ENCODE measurements at regions not wholly inside any gene's neighbourhood (a gene's known extent, or its start where the extent isn't known, plus 50 kb on each side); places are given as distances from the start of the nearest gene placed in this dataset.
"Not testable (repeated sequence)": the region's sequence is repeated elsewhere in the genome, so short reads cannot be mapped to it uniquely, and the experiment has no call there.

GRCh38 chr13:50466456-50466855 lies 377.0 kb downstream of the DLEU7 start:
- H3K9me3 ChIP-seq (ENCODE audit: low read depth, low read length, poor library complexity, severe bottlenecking): no peaks in the 10 kb centered on the region
- BruUV-seq (replicated peaks): no TSS peak
- H3K27me3 ChIP-seq (replicated peaks; ENCODE audit: insufficient read depth, low read depth, low read length, poor library complexity): peaks cover 24% of the 10 kb centered on the region
- intact Hi-C loops (cut with micrococcal nuclease; ENCODE audit: unreplicated experiment): no loop called here
- no peak overlapping the region for H3K27ac ChIP-seq (ENCODE audit: low read depth, low read length, poor library complexity, severe bottlenecking)
- TF ChIP-seq, protein P1, sequence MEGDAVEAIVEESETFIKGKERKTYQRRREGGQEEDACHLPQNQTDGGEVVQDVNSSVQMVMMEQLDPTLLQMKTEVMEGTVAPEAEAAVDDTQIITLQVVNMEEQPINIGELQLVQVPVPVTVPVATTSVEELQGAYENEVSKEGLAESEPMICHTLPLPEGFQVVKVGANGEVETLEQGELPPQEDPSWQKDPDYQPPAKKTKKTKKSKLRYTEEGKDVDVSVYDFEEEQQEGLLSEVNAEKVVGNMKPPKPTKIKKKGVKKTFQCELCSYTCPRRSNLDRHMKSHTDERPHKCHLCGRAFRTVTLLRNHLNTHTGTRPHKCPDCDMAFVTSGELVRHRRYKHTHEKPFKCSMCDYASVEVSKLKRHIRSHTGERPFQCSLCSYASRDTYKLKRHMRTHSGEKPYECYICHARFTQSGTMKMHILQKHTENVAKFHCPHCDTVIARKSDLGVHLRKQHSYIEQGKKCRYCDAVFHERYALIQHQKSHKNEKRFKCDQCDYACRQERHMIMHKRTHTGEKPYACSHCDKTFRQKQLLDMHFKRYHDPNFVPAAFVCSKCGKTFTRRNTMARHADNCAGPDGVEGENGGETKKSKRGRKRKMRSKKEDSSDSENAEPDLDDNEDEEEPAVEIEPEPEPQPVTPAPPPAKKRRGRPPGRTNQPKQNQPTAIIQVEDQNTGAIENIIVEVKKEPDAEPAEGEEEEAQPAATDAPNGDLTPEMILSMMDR (conservative IDR thresholded peaks at IDR 0.05; ENCODE audit: low read depth, low read length): no peak
- TF ChIP-seq EZH2 (IDR thresholded peaks at IDR 0.05; ENCODE audit: borderline replicate concordance, low read depth, low read length, poor library complexity, severe bottlenecking): no peak
- POLR2A ChIA-PET (ENCODE audit: low non-redundant PET): no interaction called here
- no peaks in the 10 kb centered on the region for H3K4me1 ChIP-seq (ENCODE audit: insufficient read depth, low read length, poor library complexity, severe bottlenecking)
- H3K36me3 ChIP-seq (ENCODE audit: insufficient read depth, low read length, poor library complexity, severe bottlenecking): no peaks in the 10 kb centered on the region
- H3K4me3 ChIP-seq (ENCODE audit: low read depth, low read length, poor library complexity, severe bottlenecking): no peak overlapping the region
- no peak for DNase-seq (ENCODE audit: low spot score)
- CTCF ChIA-PET: no interaction called here

DNA sequence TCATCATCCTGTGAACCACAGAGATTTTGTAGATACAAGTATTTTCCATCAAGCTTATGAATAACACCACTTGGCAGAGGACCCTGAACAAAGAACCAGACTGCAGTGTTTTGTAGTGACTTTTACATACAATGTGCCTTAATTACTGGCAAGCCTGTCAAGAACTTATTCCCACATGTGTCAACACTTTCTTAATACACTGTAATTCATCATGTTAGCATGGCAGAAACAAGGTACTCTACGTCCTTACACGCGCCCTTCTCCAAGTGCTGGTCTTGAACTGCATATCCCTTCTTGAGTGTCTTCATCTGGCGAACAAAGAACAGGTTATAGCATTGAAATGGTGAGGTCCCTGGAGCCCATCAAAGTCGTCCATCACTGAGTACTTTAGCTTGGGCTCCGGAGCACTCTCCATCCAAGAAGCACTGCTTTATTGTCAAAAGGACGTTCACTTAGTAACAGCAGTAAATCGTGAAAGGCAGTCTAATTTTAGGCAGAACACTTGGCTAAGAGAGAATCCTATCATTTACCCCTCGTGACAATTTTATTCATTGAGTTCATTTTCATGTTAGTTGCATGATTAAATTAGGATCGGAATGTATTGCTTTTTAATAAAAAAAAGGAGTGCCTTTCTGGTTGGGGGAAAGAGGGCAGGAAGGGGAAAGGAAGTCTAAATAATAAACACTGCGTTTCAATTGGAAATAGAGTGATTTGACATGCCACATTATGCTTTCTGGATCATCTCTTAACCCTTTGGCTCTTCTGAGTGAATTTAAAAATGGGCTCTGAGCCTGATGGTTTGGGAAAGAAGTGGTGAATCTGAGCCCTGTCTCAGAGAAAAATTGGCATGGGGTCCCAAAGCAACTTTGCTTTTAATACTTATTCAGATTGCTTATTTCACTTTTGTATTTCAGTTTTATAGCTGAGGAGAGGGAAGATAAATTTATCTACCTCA lies 376.1 kb downstream of the DLEU7 start:
- Histone ChIP-seq H3K36me3 (ENCODE audit: insufficient read depth, low read length, poor library complexity, severe bottlenecking) (no peaks in the 10 kb centered on the region), H3K27me3 (replicated peaks; ENCODE audit: insufficient read depth, low read depth, low read length, poor library complexity) (peaks cover 24% of the 10 kb centered on the region), H3K27ac (ENCODE audit: low read depth, low read length, poor library complexity, severe bottlenecking) (no peak overlapping the region), H3K9me3 (ENCODE audit: low read depth, low read length, poor library complexity, severe bottlenecking) (no peaks in the 10 kb centered on the region), H3K4me1 (ENCODE audit: insufficient read depth, low read length, poor library complexity, severe bottlenecking) (no peaks in the 10 kb centered on the region), H3K4me3 (ENCODE audit: low read depth, low read length, poor library complexity, severe bottlenecking) (no peak overlapping the region)
- intact Hi-C loops (cut with micrococcal nuclease; ENCODE audit: unreplicated experiment): no loop called here
- DNase-seq (ENCODE audit: low spot score): no peak
- BruUV-seq (replicated peaks): no TSS peak
- POLR2A ChIA-PET (ENCODE audit: low non-redundant PET): no interaction called here
- CTCF ChIA-PET: no interaction called here
- TF ChIP-seq, protein P1 (conservative IDR thresholded peaks at IDR 0.05; ENCODE audit: low read depth, low read length): no peak
- TF ChIP-seq EZH2 (IDR thresholded peaks at IDR 0.05; ENCODE audit: borderline replicate concordance, low read depth, low read length, poor library complexity, severe bottlenecking): no peak

DNA sequence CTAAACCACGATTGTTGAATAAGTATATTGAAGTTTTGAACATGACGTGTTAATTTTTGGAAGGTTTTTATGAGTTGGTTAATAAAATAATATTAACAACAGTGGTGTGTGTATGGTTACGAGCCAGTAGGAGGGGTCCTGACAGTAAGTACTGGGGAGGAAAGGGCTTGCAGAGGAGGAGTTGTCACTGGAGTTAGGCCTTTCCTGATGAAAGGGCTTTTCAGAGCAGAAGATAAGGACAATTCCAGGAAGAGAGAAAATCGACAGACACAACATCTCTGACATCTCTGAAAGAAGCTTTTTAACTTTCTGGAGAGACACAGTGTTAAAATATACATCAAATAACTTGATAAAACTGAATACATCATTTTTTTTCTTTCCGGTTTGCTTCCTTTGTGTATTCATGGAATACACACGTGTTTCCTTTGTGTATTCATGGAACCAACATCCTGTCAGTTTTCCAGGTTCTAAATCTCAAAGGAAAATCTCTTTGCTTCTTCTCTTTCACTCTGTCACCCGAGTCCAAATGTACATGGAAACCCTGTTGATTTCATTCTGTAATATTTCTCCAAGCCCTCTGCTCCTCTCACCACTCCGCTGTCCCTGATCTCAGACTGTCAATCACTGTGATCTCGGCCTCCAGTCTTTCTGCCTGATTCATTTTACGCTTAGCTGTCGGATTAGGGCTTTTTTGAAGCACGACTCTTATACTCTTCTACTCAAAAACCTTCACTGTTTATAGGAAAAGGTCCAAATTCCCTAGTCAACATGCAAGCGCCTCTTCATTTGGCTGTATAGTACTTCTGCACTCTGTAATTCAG lies 374.4 kb downstream of the DLEU7 start:
- POLR2A ChIA-PET (ENCODE audit: low non-redundant PET): no interaction called here
- Histone ChIP-seq H3K36me3 (ENCODE audit: insufficient read depth, low read length, poor library complexity, severe bottlenecking) (no peaks in the 10 kb centered on the region), H3K4me1 (ENCODE audit: insufficient read depth, low read length, poor library complexity, severe bottlenecking) (no peaks in the 10 kb centered on the region), H3K27me3 (replicated peaks; ENCODE audit: insufficient read depth, low read depth, low read length, poor library complexity) (peaks cover 24% of the 10 kb centered on the region), H3K27ac (ENCODE audit: low read depth, low read length, poor library complexity, severe bottlenecking) (no peak overlapping the region), H3K9me3 (ENCODE audit: low read depth, low read length, poor library complexity, severe bottlenecking) (no peaks in the 10 kb centered on the region), H3K4me3 (ENCODE audit: low read depth, low read length, poor library complexity, severe bottlenecking) (no peak overlapping the region)
- CTCF ChIA-PET: no interaction called here
- DNase-seq (ENCODE audit: low spot score): no peak
- TF ChIP-seq EZH2 (IDR thresholded peaks at IDR 0.05; ENCODE audit: borderline replicate concordance, low read depth, low read length, poor library complexity, severe bottlenecking): no peak
- TF ChIP-seq, protein P1 (conservative IDR thresholded peaks at IDR 0.05; ENCODE audit: low read depth, low read length): no peak
- no TSS peak for BruUV-seq (replicated peaks)
- intact Hi-C loops (cut with micrococcal nuclease; ENCODE audit: unreplicated experiment): no loop called here

- POLR2A ChIA-PET (ENCODE audit: low non-redundant PET); intact Hi-C loops (cut with micrococcal nuclease; ENCODE audit: unreplicated experiment): not testable (repeated sequence)
Measured at GRCh38 chr13:50473050-50473449, 370.4 kb downstream of the DLEU7 start.

More at GRCh38 chr13:50473050-50473449, 370.4 kb downstream of the DLEU7 start:
- H3K27me3 ChIP-seq (replicated peaks; ENCODE audit: insufficient read depth, low read depth, low read length, poor library complexity); H3K4me1 ChIP-seq (ENCODE audit: insufficient read depth, low read length, poor library complexity, severe bottlenecking); H3K4me3 ChIP-seq (ENCODE audit: low read depth, low read length, poor library complexity, severe bottlenecking); CTCF ChIA-PET; H3K9me3 ChIP-seq (ENCODE audit: low read depth, low read length, poor library complexity, severe bottlenecking); H3K27ac ChIP-seq (ENCODE audit: low read depth, low read length, poor library complexity, severe bottlenecking); DNase-seq (ENCODE audit: low spot score); BruUV-seq (replicated peaks); H3K36me3 ChIP-seq (ENCODE audit: insufficient read depth, low read length, poor library complexity, severe bottlenecking): not testable (repeated sequence)
